GM23248 (cell line): ENCODE measurements at regions not wholly inside any gene's neighbourhood (a gene's known extent, or its start where the extent isn't known, plus 50 kb on each side); places are given as distances from the start of the nearest gene placed in this dataset.

Experiments
- DNase-seq: peaks from one replicate; pipeline ENCODE4 v3.0.0-alpha.2; 2015
- H2AFZ ChIP-seq: fragments of 200-600 bp; sonication (generic); 2 replicates; pipeline ENCODE4 v1.6.1; 2016; ENCODE audit warnings: antibody characterized with exemption
- H3F3A ChIP-seq: fragments of 200-600 bp; sonication (generic); 2 replicates; pipeline ENCODE4 v1.6.1; 2016; ENCODE audit warnings: mild to moderate bottlenecking, antibody characterized with exemption, mixed run types; ENCODE audit not compliant: insufficient read depth
- H3K27ac ChIP-seq: fragments of 200-600 bp; sonication (generic); 2 replicates; pipeline ENCODE4 v1.5.1; 2016; ENCODE audit warnings: mild to moderate bottlenecking
- H3K27me3 ChIP-seq: fragments of 200-600 bp; sonication (generic); replicated peaks from 2 replicates; pipeline ENCODE4 v1.6.1; 2016; ENCODE audit warnings: mild to moderate bottlenecking; ENCODE audit not compliant: insufficient read depth
- H3K36me3 ChIP-seq: fragments of 200-600 bp; sonication (generic); 2 replicates; pipeline ENCODE4 v1.6.1; 2016; ENCODE audit warnings: low read depth, mild to moderate bottlenecking
- H3K4me1 ChIP-seq: fragments of 200-600 bp; sonication (generic); 2 replicates; pipeline ENCODE4 v1.6.1; 2016; ENCODE audit warnings: mild to moderate bottlenecking; ENCODE audit not compliant: insufficient read depth
- H3K4me2 ChIP-seq: fragments of 200-600 bp; sonication (generic); one replicate; pipeline ENCODE4 v1.6.1; 2016; ENCODE audit warnings: mild to moderate bottlenecking; ENCODE audit not compliant: unreplicated experiment
- H3K4me3 ChIP-seq: fragments of 200-600 bp; sonication (generic); 2 replicates; pipeline ENCODE4 v1.5.1; 2016; ENCODE audit warnings: mild to moderate bottlenecking
- H3K79me2 ChIP-seq: fragments of 200-600 bp; sonication (generic); 2 replicates; pipeline ENCODE4 v1.6.1; 2016; ENCODE audit warnings: mild to moderate bottlenecking; ENCODE audit not compliant: insufficient read depth
- H3K9ac ChIP-seq: fragments of 200-600 bp; sonication (generic); 2 replicates; pipeline ENCODE4 v1.6.1; 2016; ENCODE audit warnings: mild to moderate bottlenecking
- H3K9me2 ChIP-seq: fragments of 200-600 bp; sonication (generic); 2 replicates; pipeline ENCODE4 v1.6.1; 2016; ENCODE audit warnings: mixed run types, mild to moderate bottlenecking, moderate library complexity; ENCODE audit not compliant: insufficient read depth
- H3K9me3 ChIP-seq: fragments of 200-600 bp; sonication (generic); one replicate; pipeline ENCODE4 v1.6.1; 2017; ENCODE audit warnings: low read depth
- H4K20me1 ChIP-seq: fragments of 200-600 bp; sonication (generic); 2 replicates; pipeline ENCODE4 v1.6.0; 2016; ENCODE audit not compliant: insufficient read depth
- EZH2 ChIP-seq: fragments of 200-600 bp; sonication (generic); IDR thresholded peaks from 2 replicates; pipeline ENCODE4 v1.6.1; 2018; ENCODE audit warnings: antibody characterized with exemption, mild to moderate bottlenecking; ENCODE audit not compliant: insufficient read depth, poor library complexity, severe bottlenecking
- EZH2phosphoT487 ChIP-seq: fragments of 200-600 bp; sonication (generic); IDR thresholded peaks from 2 replicates; pipeline ENCODE4 v1.6.1; 2018; ENCODE audit warnings: antibody characterized with exemption, moderate library complexity, mild to moderate bottlenecking, low read depth; ENCODE audit not compliant: insufficient read depth
- WGBS, 2 experiments: methylation state at CpG; one replicate each; pipeline ENCODE4 v1.1.6; 2015 to 2017; ENCODE audit warnings: low lambda C conversion rate in 2 of 2, low coverage in 1 of 2; ENCODE audit errors: missing lambda C conversion rate in 2 of 2; 5-methylcytosine and 5-hydroxymethylcytosine counted together
- in situ Hi-C: fragments of 300-500 bp; cut with MboI; formaldehyde crosslinking; loops from 2 replicates; pipeline ENCODE4 v1.15.0; 2020

DNA sequence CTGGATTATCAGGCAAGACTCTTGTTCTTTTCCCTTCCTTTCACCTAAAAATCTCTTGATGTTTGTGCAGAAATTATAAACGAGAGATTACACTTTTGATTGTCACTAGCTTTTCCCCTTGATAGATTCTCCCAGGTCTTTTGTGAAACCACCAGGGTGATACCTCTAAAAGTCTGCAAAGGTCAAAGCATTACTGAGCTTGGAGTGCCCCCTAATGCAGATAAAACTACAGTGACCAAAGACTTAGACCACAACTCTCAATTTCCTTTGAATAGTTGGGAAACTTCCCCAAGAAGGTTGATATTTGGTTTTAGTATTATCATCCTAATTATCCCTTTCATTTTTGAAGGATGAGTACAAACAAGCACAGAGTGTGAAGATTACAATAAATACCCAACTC is 173.1 kb downstream of the CYLC2 start:
- H3K4me2 ChIP-seq = no peak overlapping the region
- no peak for DNase-seq
- WGBS, 2 experiments = 4 to 6% methylated on average over 1 of the region's 1 CpG
- no peak overlapping the region for H3K9ac ChIP-seq
- H4K20me1 ChIP-seq = no peaks in the 10 kb centered on the region
- H3K36me3 ChIP-seq = no peaks in the 10 kb centered on the region
- in situ Hi-C loops = no loop called here
- TF ChIP-seq EZH2 (no peak), EZH2phosphoT487 (no peak)
- H3K79me2 ChIP-seq = no peaks in the 10 kb centered on the region
- H3F3A ChIP-seq = no peaks in the 10 kb centered on the region
- no peaks in the 10 kb centered on the region for H3K9me3 ChIP-seq
- no peak overlapping the region for H3K27ac ChIP-seq
- H3K4me1 ChIP-seq = no peaks in the 10 kb centered on the region
- H3K4me3 ChIP-seq = no peak overlapping the region
- H3K9me2 ChIP-seq = no peaks in the 10 kb centered on the region
- no peak overlapping the region for H2AFZ ChIP-seq
- no peaks in the 10 kb centered on the region for H3K27me3 ChIP-seq

DNA sequence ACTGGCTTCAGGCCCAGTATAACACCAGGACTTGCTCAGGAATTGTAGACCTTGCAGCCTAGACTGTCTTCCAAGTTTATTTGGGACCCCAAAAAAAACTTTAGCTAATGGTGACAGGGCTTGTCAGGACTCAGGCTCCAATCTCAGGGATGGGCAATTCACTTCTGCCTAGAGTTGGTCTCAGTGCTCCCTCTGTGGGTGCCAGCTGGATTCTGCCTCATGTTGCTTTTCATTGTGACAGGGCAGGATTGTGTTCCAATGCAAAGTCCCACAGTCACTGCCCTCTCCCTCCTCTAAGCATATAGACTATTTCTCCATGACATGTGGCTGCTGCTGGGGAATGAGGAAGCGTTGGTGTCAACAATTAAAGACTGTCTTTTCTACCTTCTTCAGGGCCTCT is 174.7 kb downstream of the CYLC2 start:
- Histone ChIP-seq H3K4me2 (no peak overlapping the region), H3K9me2 (no peaks in the 10 kb centered on the region)

DNA sequence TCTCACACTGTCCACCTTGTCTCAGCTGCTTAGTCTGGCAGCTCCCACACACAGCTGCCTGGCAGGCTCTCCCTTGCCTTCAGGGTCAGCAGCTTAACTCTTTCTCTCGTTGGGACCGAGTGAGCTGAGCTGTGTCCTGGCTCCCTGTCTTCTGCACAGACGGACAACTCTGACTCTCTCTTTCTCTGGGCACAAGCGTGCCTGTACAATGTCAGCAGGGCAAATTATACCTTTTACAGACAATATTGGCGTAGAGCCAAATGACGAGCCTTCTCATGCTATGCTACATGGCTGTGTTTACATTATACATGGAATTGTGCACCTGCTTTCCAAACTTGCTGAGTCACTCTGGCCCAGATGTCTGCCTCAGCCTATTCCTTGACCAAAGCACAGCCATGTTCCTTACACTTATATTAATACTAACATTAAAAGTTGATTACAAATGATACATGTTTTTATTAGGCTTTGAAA is 188.6 kb downstream of the CYLC2 start:
- H4K20me1 ChIP-seq = no peaks in the 10 kb centered on the region
- no peak overlapping the region for H3K27ac ChIP-seq
- H3F3A ChIP-seq = no peaks in the 10 kb centered on the region
- no peak for DNase-seq
- 17 to 19% methylated on average over 6 of the region's 6 CpGs for WGBS, 2 experiments
- H3K79me2 ChIP-seq = no peaks in the 10 kb centered on the region
- H3K4me2 ChIP-seq = no peak overlapping the region
- no peaks in the 10 kb centered on the region for H3K9me2 ChIP-seq
- H3K4me1 ChIP-seq = no peaks in the 10 kb centered on the region
- H3K36me3 ChIP-seq = no peaks in the 10 kb centered on the region
- TF ChIP-seq EZH2phosphoT487 (no peak), EZH2 (no peak)
- no peaks in the 10 kb centered on the region for H3K9me3 ChIP-seq
- no peak overlapping the region for H2AFZ ChIP-seq
- no peaks in the 10 kb centered on the region for H3K27me3 ChIP-seq
- no peak overlapping the region for H3K4me3 ChIP-seq
- H3K9ac ChIP-seq = no peak overlapping the region
- in situ Hi-C loops = no loop called here

More for the DNA sequence above, 174.7 kb downstream of the CYLC2 start:
- Histone ChIP-seq H3K27ac (no peak overlapping the region), H3K27me3 (no peaks in the 10 kb centered on the region), H3K9ac (no peak overlapping the region), H3K4me3 (no peak overlapping the region), H3K4me1 (no peaks in the 10 kb centered on the region), H4K20me1 (no peaks in the 10 kb centered on the region), H3F3A (no peaks in the 10 kb centered on the region), H3K79me2 (no peaks in the 10 kb centered on the region), H3K9me3 (no peaks in the 10 kb centered on the region), H3K36me3 (no peaks in the 10 kb centered on the region), H2AFZ (no peak overlapping the region)
- DNase-seq = no peak
- in situ Hi-C loops = no loop called here
- no peak for TF ChIP-seq EZH2
- no peak for TF ChIP-seq EZH2phosphoT487
- 0 to 15% methylated on average over 1 of the region's 1 CpG for WGBS, 2 experiments

DNA sequence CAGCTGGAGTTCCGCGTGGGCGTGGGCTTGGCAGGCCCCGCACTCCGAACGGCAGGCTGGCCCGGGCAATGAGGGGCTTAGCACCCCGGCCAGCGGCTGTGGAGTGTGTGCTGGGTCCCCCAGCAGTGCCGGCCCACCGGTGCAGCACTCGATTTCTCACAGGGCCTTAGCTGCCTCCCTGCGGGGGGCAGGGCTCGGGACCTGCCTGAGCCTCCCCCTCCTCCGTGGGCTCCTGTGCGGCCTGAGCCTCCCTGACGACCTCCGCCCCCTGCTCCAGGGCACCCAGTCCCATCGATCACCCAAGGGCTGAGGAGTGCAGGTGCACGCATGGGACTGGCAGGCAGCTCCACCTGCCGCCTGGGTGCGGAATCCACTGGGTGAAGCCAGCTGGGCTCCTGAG is 191.8 kb downstream of the CYLC2 start:
- 72 to 74% methylated on average over 18 to 21 of the region's 22 CpGs for WGBS, 2 experiments
- in situ Hi-C loops = no loop called here
- no peak for DNase-seq
- no peak overlapping the region for H3K4me2 ChIP-seq
- no peaks in the 10 kb centered on the region for H3K4me1 ChIP-seq
- no peak overlapping the region for H3K27ac ChIP-seq
- no peaks in the 10 kb centered on the region for H3F3A ChIP-seq
- TF ChIP-seq EZH2 (no peak), EZH2phosphoT487 (no peak)
- H3K9me3 ChIP-seq = no peaks in the 10 kb centered on the region
- no peak overlapping the region for H2AFZ ChIP-seq
- H3K27me3 ChIP-seq = no peaks in the 10 kb centered on the region
- no peak overlapping the region for H3K4me3 ChIP-seq
- no peaks in the 10 kb centered on the region for H4K20me1 ChIP-seq
- no peaks in the 10 kb centered on the region for H3K9me2 ChIP-seq
- no peak overlapping the region for H3K9ac ChIP-seq
- H3K36me3 ChIP-seq = no peaks in the 10 kb centered on the region
- no peaks in the 10 kb centered on the region for H3K79me2 ChIP-seq

DNA sequence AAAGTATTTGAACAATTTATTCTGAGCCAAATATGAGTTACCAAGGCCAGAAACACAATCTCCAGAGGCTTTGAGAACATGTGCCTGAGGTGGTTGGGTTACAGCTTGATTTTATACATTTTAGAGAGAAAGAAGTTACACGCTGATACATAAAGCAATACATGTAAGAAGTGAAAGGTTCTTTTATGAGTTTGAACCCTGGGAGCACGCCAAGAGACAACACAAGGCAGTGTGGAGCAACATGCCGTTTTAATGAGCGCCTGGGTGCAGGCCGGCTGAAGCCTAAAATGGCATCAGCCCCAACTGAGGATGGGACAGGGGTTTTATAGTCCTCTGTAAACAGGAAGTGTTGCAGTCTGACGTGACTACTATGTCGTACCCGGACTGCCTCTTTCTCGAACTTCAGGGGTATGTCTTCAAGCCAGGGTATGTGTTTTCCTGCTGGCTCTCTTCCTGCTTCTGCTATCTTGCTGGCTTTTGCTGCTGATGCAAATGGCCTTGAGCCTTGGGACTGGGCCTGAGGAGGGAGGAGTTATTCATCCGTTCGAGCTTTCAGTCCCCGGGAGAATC is 193.7 kb downstream of the CYLC2 start:
- H3K9me2 ChIP-seq = no peaks in the 10 kb centered on the region
- H4K20me1 ChIP-seq = no peaks in the 10 kb centered on the region
- H2AFZ ChIP-seq = no peak overlapping the region
- no peak overlapping the region for H3K27ac ChIP-seq
- TF ChIP-seq EZH2phosphoT487 = no peak
- H3K4me1 ChIP-seq = no peaks in the 10 kb centered on the region
- in situ Hi-C loops = no loop called here
- no peaks in the 10 kb centered on the region for H3K79me2 ChIP-seq
- H3K27me3 ChIP-seq = no peaks in the 10 kb centered on the region
- H3F3A ChIP-seq = no peaks in the 10 kb centered on the region
- no peaks in the 10 kb centered on the region for H3K36me3 ChIP-seq
- H3K9ac ChIP-seq = no peak overlapping the region
- WGBS, 2 experiments = 7 to 8% methylated on average over 12 of the region's 12 CpGs
- no peak overlapping the region for H3K4me2 ChIP-seq
- DNase-seq = no peak
- no peak overlapping the region for H3K4me3 ChIP-seq
- no peaks in the 10 kb centered on the region for H3K9me3 ChIP-seq
